Activated T-helper 1 cell treated with Interleukin-2 at 50 U/mL for 16 hours (primary cell): ENCODE measurements at regions not wholly inside any gene's neighbourhood (a gene's known extent, or its start where the extent isn't known, plus 50 kb on each side); places are given as distances from the start of the nearest gene placed in this dataset.

Source experiments
- DNase-seq: peaks from one replicate; pipeline ENCODE4 v3.0.0-alpha.2; 2020; ENCODE audit warnings: low read depth

GRCh38 chr5:110077147-110077546 lies 387.4 kb downstream of the MAN2A1 start:
- no peak for DNase-seq

GRCh38 chr5:110082194-110082593 lies 392.5 kb downstream of the MAN2A1 start:
- no peak for DNase-seq

- no peak for DNase-seq
Observed at GRCh38 chr5:110082863-110083262, 393.1 kb downstream of the MAN2A1 start.

GRCh38 chr5:110085826-110086225 lies 396.1 kb downstream of the MAN2A1 start:
- no peak for DNase-seq

GRCh38 chr5:110086658-110087388 lies 397.1 kb downstream of the MAN2A1 start:
- DNase-seq = no peak

GRCh38 chr5:110087829-110088228 lies 398.1 kb downstream of the MAN2A1 start:
- no peak for DNase-seq

GRCh38 chr5:110088676-110089436 lies 399.1 kb downstream of the MAN2A1 start:
- DNase-seq = no peak

- no peak for DNase-seq
Observed at GRCh38 chr5:110092955-110093785, 403.4 kb downstream of the MAN2A1 start.

- DNase-seq = no peak
Observed at GRCh38 chr5:110094109-110094508, 404.4 kb downstream of the MAN2A1 start.

GRCh38 chr5:110094548-110094947 lies 404.8 kb downstream of the MAN2A1 start:
- DNase-seq = no peak

GRCh38 chr5:110096419-110096818 lies 406.7 kb downstream of the MAN2A1 start:
- no peak for DNase-seq

- DNase-seq = no peak
Observed at GRCh38 chr5:110099572-110099971, 409.8 kb downstream of the MAN2A1 start.

GRCh38 chr5:110103081-110103480 lies 413.4 kb downstream of the MAN2A1 start:
- no peak for DNase-seq

- no peak for DNase-seq
Observed at GRCh38 chr5:110104060-110104725, 414.5 kb downstream of the MAN2A1 start.

- DNase-seq = no peak
Observed at GRCh38 chr5:110104726-110105669, 415.3 kb downstream of the MAN2A1 start.

- no peak for DNase-seq
Observed at GRCh38 chr5:110105692-110106091, 416.0 kb downstream of the MAN2A1 start.

- no peak for DNase-seq
Observed at GRCh38 chr5:110106750-110107149, 417.0 kb downstream of the MAN2A1 start.

- DNase-seq = no peak
Observed at GRCh38 chr5:110108520-110108919, 418.8 kb downstream of the MAN2A1 start.

GRCh38 chr5:110109667-110110066 lies 419.9 kb downstream of the MAN2A1 start:
- DNase-seq = no peak

- DNase-seq = no peak
Observed at GRCh38 chr5:110112348-110112747, 422.6 kb downstream of the MAN2A1 start.

- DNase-seq = no peak
Observed at GRCh38 chr5:110115503-110115902, 425.8 kb downstream of the MAN2A1 start.
